ENCODE measurements at regions not wholly inside any gene's neighbourhood (a gene's known extent, or its start where the extent isn't known, plus 50 kb on each side); places are given as distances from the start of the nearest gene placed in this dataset.
"Not testable (repeated sequence)": the region's sequence is repeated elsewhere in the genome, so short reads cannot be mapped to it uniquely, and the experiment has no call there.

GRCh38 chr2:109669731-109670130 is 55.6 kb downstream of the SOWAHC start:
- no peak overlapping the region for H3K4me3 Mint-ChIP-seq
- ATAC-seq (replicated peaks) (no peak), DNase-seq (no peak)
- H3K9me3 Mint-ChIP-seq = peaks cover 0 to 2% of the 10 kb centered on the region in 2 donors
- no peaks in the 10 kb centered on the region for H3K4me1 Mint-ChIP-seq
- H3K27ac Mint-ChIP-seq = no peak overlapping the region
- H3K27me3 Mint-ChIP-seq = peaks cover 0 to 26% of the 10 kb centered on the region in 2 donors
- H3K36me3 Mint-ChIP-seq = no peaks in the 10 kb centered on the region

- Mint-ChIP-seq H3K9me3 (peaks cover 0 to 2% of the 10 kb centered on the region in 2 donors), H3K4me3 (no peak overlapping the region)
- no peak for ATAC-seq (replicated peaks)
Observed at GRCh38 chr2:109670556-109671411, 56.6 kb downstream of the SOWAHC start.

GRCh38 chr2:109674894-109675534 is 60.9 kb downstream of the SOWAHC start:
- Mint-ChIP-seq H3K27ac (no peak overlapping the region), H3K9me3 (peaks cover 0 to 2% of the 10 kb centered on the region in 2 donors), H3K36me3 (no peaks in the 10 kb centered on the region), H3K4me3 (no peak overlapping the region), H3K4me1 (no peaks in the 10 kb centered on the region), H3K27me3 (peaks cover 6 to 23% of the 10 kb centered on the region in 2 donors)
- DNase-seq (no peak), ATAC-seq (replicated peaks) (no peak)

More at GRCh38 chr2:109670556-109671411, 56.6 kb downstream of the SOWAHC start:
- no peaks in the 10 kb centered on the region for H3K36me3 Mint-ChIP-seq
- DNase-seq = no peak
- H3K27me3 Mint-ChIP-seq = peaks cover 0 to 26% of the 10 kb centered on the region in 2 donors
- H3K4me1 Mint-ChIP-seq = no peaks in the 10 kb centered on the region
- H3K27ac Mint-ChIP-seq = no peak overlapping the region

GRCh38 chr2:109675666-109676345 is 61.6 kb downstream of the SOWAHC start:
- peaks cover 0 to 2% of the 10 kb centered on the region in 2 donors for H3K9me3 Mint-ChIP-seq
- ATAC-seq (replicated peaks) (no peak), DNase-seq (no peak)
- no peaks in the 10 kb centered on the region for H3K36me3 Mint-ChIP-seq
- H3K27ac Mint-ChIP-seq = no peak overlapping the region
- no peaks in the 10 kb centered on the region for H3K4me1 Mint-ChIP-seq
- no peak overlapping the region for H3K4me3 Mint-ChIP-seq
- peaks cover 6 to 22% of the 10 kb centered on the region in 2 donors for H3K27me3 Mint-ChIP-seq

- Mint-ChIP-seq H3K4me3 (no peak overlapping the region), H3K36me3 (no peaks in the 10 kb centered on the region), H3K27ac (no peak overlapping the region), H3K4me1 (no peaks in the 10 kb centered on the region), H3K27me3 (peaks cover 6 to 16% of the 10 kb centered on the region in 2 donors), H3K9me3 (peaks cover 0 to 2% of the 10 kb centered on the region in 2 donors)
- DNase-seq (no peak), ATAC-seq (replicated peaks) (no peak)
Observed at GRCh38 chr2:109676346-109676902, 62.3 kb downstream of the SOWAHC start.

GRCh38 chr2:109677121-109677731 is 63.1 kb downstream of the SOWAHC start:
- not testable (repeated sequence) for H3K4me1 Mint-ChIP-seq; ATAC-seq (replicated peaks); H3K9me3 Mint-ChIP-seq; H3K27ac Mint-ChIP-seq; H3K36me3 Mint-ChIP-seq; DNase-seq; H3K4me3 Mint-ChIP-seq
- peaks cover 6 to 13% of the 10 kb centered on the region in 2 donors for H3K27me3 Mint-ChIP-seq

- no peak overlapping the region for H3K27ac Mint-ChIP-seq
- H3K9me3 Mint-ChIP-seq = peaks cover 0 to 2% of the 10 kb centered on the region in 2 donors
- ATAC-seq (replicated peaks) = no peak
- no peaks in the 10 kb centered on the region for H3K4me1 Mint-ChIP-seq
- peaks cover 6 to 13% of the 10 kb centered on the region in 2 donors for H3K27me3 Mint-ChIP-seq
- DNase-seq = no peak
- H3K4me3 Mint-ChIP-seq = no peak overlapping the region
- H3K36me3 Mint-ChIP-seq = no peaks in the 10 kb centered on the region
Observed at GRCh38 chr2:109677835-109678580, 63.8 kb downstream of the SOWAHC start.

GRCh38 chr2:109678724-109679201 is 64.6 kb downstream of the SOWAHC start:
- not testable (repeated sequence) for H3K4me3 Mint-ChIP-seq; H3K27me3 Mint-ChIP-seq; H3K27ac Mint-ChIP-seq; H3K4me1 Mint-ChIP-seq; H3K9me3 Mint-ChIP-seq; DNase-seq; ATAC-seq (replicated peaks); H3K36me3 Mint-ChIP-seq

- Mint-ChIP-seq H3K4me3 (no peak overlapping the region), H3K9me3 (no peaks in the 10 kb centered on the region), H3K27me3 (peaks cover 6% of the 10 kb centered on the region in 2 donors), H3K36me3 (no peaks in the 10 kb centered on the region), H3K27ac (no peak overlapping the region), H3K4me1 (no peaks in the 10 kb centered on the region)
- ATAC-seq (replicated peaks) (no peak), DNase-seq (no peak)
Observed at GRCh38 chr2:109679225-109679624, 65.1 kb downstream of the SOWAHC start.

GRCh38 chr2:109679626-109680025 is 65.5 kb downstream of the SOWAHC start:
- H3K9me3 Mint-ChIP-seq = no peaks in the 10 kb centered on the region
- no peak overlapping the region for H3K4me3 Mint-ChIP-seq
- ATAC-seq (replicated peaks) = no peak
- H3K36me3 Mint-ChIP-seq = no peaks in the 10 kb centered on the region
- DNase-seq = no peak
- peaks cover 6% of the 10 kb centered on the region in 2 donors for H3K27me3 Mint-ChIP-seq
- H3K4me1 Mint-ChIP-seq = no peaks in the 10 kb centered on the region
- no peak overlapping the region for H3K27ac Mint-ChIP-seq

- Mint-ChIP-seq H3K4me1 (no peaks in the 10 kb centered on the region), H3K4me3 (no peak overlapping the region), H3K9me3 (no peaks in the 10 kb centered on the region), H3K27me3 (peaks cover 6% of the 10 kb centered on the region in 2 donors), H3K36me3 (no peaks in the 10 kb centered on the region), H3K27ac (peak overlapping the region; percentile 16)
- DNase-seq (no peak), ATAC-seq (replicated peaks) (no peak)
Observed at GRCh38 chr2:109680523-109681297, 66.5 kb downstream of the SOWAHC start.

- H3K27me3 Mint-ChIP-seq = peaks cover 5 to 6% of the 10 kb centered on the region in 2 donors
- ATAC-seq (replicated peaks) (no peak), DNase-seq (no peak)
- no peak overlapping the region for H3K27ac Mint-ChIP-seq
- no peaks in the 10 kb centered on the region for H3K9me3 Mint-ChIP-seq
- H3K4me3 Mint-ChIP-seq = no peak overlapping the region
- no peaks in the 10 kb centered on the region for H3K4me1 Mint-ChIP-seq
- no peaks in the 10 kb centered on the region for H3K36me3 Mint-ChIP-seq
Observed at GRCh38 chr2:109681633-109682380, 67.6 kb downstream of the SOWAHC start.
